Natural killer cell (primary cell): ENCODE measurements at regions not wholly inside any gene's neighbourhood (a gene's known extent, or its start where the extent isn't known, plus 50 kb on each side); places are given as distances from the start of the nearest gene placed in this dataset.

Experiments
- ATAC-seq, 3 donors: fragments of 150-1000 bp in 2 of 3; fragments of 200-7000 bp in 1 of 3; cut with Tn5 transposase; 1 replicate in 1 of 3; 2 replicates in 2 of 3; pipeline ENCODE4 v1.10.0; 2021; ENCODE audit warnings: mild to moderate bottlenecking in 2 of 3, moderate library complexity in 2 of 3
- DNase-seq, 2 donors: peaks; one replicate each; pipeline versions ENCODE4 v3.0.0 to v3.0.0-alpha.2; 2013 to 2021; ENCODE audit warnings: mixed read lengths in 1 of 2
- H3K27ac ChIP-seq: one replicate; pipeline ENCODE4 v1.5.1; 2013; ENCODE audit warnings: mild to moderate bottlenecking, low read length
- H3K27me3 ChIP-seq: one replicate; pipeline ENCODE4 v1.6.1; 2013; ENCODE audit warnings: low read length; ENCODE audit not compliant: control insufficient read depth, insufficient read depth
- H3K36me3 ChIP-seq: one replicate; pipeline ENCODE4 v1.6.1; 2013; ENCODE audit warnings: low read length; ENCODE audit not compliant: control insufficient read depth, insufficient read depth
- H3K4me1 ChIP-seq: one replicate; pipeline ENCODE4 v1.6.1; 2013; ENCODE audit warnings: low read length; ENCODE audit not compliant: control insufficient read depth, insufficient read depth
- H3K4me3 ChIP-seq: one replicate; pipeline ENCODE4 v1.5.1; 2013; ENCODE audit warnings: low read length
- H3K9me3 ChIP-seq: one replicate; pipeline ENCODE4 v1.6.1; 2013; ENCODE audit warnings: low read length; ENCODE audit not compliant: control insufficient read depth, insufficient read depth
- H3K27ac Mint-ChIP-seq, 2 donors: one replicate each; pipeline ENCODE4 v1.8.0; 2022; ENCODE audit warnings: mild to moderate bottlenecking in 2 of 2, mixed read lengths in 2 of 2, moderate library complexity in 1 of 2
- H3K27me3 Mint-ChIP-seq, 2 donors: one replicate each; pipeline ENCODE4 v1.8.0; 2022; ENCODE audit warnings: low read depth in 2 of 2, mixed read lengths in 2 of 2
- H3K36me3 Mint-ChIP-seq: one replicate; pipeline ENCODE4 v1.8.0; 2022; ENCODE audit warnings: mixed read lengths
- H3K4me1 Mint-ChIP-seq, 2 donors: one replicate each; pipeline ENCODE4 v1.8.0; 2022; ENCODE audit warnings: mixed read lengths in 2 of 2
- H3K4me3 Mint-ChIP-seq: one replicate; pipeline ENCODE4 v1.8.0; 2022; ENCODE audit warnings: mild to moderate bottlenecking, moderate library complexity, mixed read lengths
- H3K9me3 Mint-ChIP-seq, 2 donors: one replicate each; pipeline ENCODE4 v1.8.0; 2022; ENCODE audit warnings: mixed read lengths in 2 of 2
- WGBS: methylation state at CpG from one replicate; pipeline ENCODE4 v1.1.7; 2013; ENCODE audit warnings: missing lambda C conversion rate; ENCODE audit not compliant: insufficient coverage; 5-methylcytosine and 5-hydroxymethylcytosine counted together
- intact Hi-C: fragments of 100-400 bp; cut with micrococcal nuclease; formaldehyde crosslinking; loops from one replicate; pipeline ENCODE4 v1.14.2; 2022
- TF ChIP-seq, protein P1 (sequence below): fragments of 200-600 bp; IDR thresholded peaks from one replicate; pipeline ENCODE4 v1.8.0; 2022; ENCODE audit warnings: antibody characterized with exemption

- H3K9me3 Mint-ChIP-seq = peaks cover 24 to 26% of the 10 kb centered on the region in 2 donors
- ATAC-seq = no peak
- H3K27ac Mint-ChIP-seq = no peak overlapping the region
- TF ChIP-seq, protein P1, sequence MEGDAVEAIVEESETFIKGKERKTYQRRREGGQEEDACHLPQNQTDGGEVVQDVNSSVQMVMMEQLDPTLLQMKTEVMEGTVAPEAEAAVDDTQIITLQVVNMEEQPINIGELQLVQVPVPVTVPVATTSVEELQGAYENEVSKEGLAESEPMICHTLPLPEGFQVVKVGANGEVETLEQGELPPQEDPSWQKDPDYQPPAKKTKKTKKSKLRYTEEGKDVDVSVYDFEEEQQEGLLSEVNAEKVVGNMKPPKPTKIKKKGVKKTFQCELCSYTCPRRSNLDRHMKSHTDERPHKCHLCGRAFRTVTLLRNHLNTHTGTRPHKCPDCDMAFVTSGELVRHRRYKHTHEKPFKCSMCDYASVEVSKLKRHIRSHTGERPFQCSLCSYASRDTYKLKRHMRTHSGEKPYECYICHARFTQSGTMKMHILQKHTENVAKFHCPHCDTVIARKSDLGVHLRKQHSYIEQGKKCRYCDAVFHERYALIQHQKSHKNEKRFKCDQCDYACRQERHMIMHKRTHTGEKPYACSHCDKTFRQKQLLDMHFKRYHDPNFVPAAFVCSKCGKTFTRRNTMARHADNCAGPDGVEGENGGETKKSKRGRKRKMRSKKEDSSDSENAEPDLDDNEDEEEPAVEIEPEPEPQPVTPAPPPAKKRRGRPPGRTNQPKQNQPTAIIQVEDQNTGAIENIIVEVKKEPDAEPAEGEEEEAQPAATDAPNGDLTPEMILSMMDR = no peak
- no peaks in the 10 kb centered on the region for H3K4me1 Mint-ChIP-seq
- 73% methylated on average over 2 of the region's 4 CpGs for WGBS
- no peak overlapping the region for H3K4me3 ChIP-seq
- no peaks in the 10 kb centered on the region for H3K27me3 ChIP-seq
- peaks cover 13% of the 10 kb centered on the region for H3K36me3 Mint-ChIP-seq
- no peaks in the 10 kb centered on the region for H3K27me3 Mint-ChIP-seq
- peaks cover 3% of the 10 kb centered on the region for H3K9me3 ChIP-seq
- H3K4me3 Mint-ChIP-seq = no peak overlapping the region
- H3K27ac ChIP-seq = no peak overlapping the region
- intact Hi-C loops = no loop called here
- H3K4me1 ChIP-seq = no peaks in the 10 kb centered on the region
- no peak for DNase-seq
- H3K36me3 ChIP-seq = no peaks in the 10 kb centered on the region
Measured at GRCh38 chr3:80142714-80143113, 374.9 kb upstream of the ROBO1 start.

DNA sequence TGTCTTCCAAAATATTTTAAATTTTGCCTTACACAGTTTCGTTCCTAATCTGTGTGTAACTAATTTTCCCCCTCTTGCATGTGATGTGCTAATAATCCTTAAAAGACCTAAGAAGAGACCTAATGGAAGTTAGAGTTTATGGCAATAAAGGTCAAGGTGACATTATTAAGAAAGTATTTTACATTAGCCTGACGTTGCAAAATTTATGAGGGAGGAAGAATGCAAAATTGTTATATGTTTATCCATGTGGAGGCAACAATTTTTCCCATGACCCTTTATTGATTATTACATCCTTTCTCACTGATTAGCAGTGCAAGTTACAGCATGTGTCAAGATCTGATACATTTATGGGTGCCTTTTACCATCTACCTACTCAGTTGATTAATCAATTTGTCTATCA is 373.8 kb upstream of the ROBO1 start:
- no peak for DNase-seq
- Mint-ChIP-seq H3K4me3 (no peak overlapping the region), H3K9me3 (peaks cover 31 to 33% of the 10 kb centered on the region in 2 donors), H3K27me3 (no peaks in the 10 kb centered on the region), H3K27ac (no peak overlapping the region), H3K36me3 (peaks cover 12% of the 10 kb centered on the region), H3K4me1 (no peaks in the 10 kb centered on the region)
- ATAC-seq = no peak
- TF ChIP-seq, protein P1 = no peak
- Histone ChIP-seq H3K27me3 (no peaks in the 10 kb centered on the region), H3K27ac (no peak overlapping the region), H3K4me1 (no peaks in the 10 kb centered on the region), H3K9me3 (peaks cover 3% of the 10 kb centered on the region), H3K4me3 (no peak overlapping the region), H3K36me3 (no peaks in the 10 kb centered on the region)
- intact Hi-C loops = no loop called here
- no CpG with 5 or more reads among the region's 2 CpGs for WGBS

- Histone ChIP-seq H3K27ac (no peak overlapping the region), H3K4me3 (no peak overlapping the region), H3K27me3 (no peaks in the 10 kb centered on the region), H3K36me3 (no peaks in the 10 kb centered on the region), H3K4me1 (no peaks in the 10 kb centered on the region), H3K9me3 (no peaks in the 10 kb centered on the region)
- intact Hi-C loops = no loop called here
- ATAC-seq (no peak), DNase-seq (no peak)
- H3K4me3 Mint-ChIP-seq = no peak overlapping the region
- no peaks in the 10 kb centered on the region for H3K4me1 Mint-ChIP-seq
- TF ChIP-seq, protein P1 = no peak
- 80% methylated on average over 2 of the region's 3 CpGs for WGBS
- H3K27ac Mint-ChIP-seq = no peak overlapping the region
- no peaks in the 10 kb centered on the region for H3K27me3 Mint-ChIP-seq
- peaks cover 15 to 21% of the 10 kb centered on the region in 2 donors for H3K9me3 Mint-ChIP-seq
- H3K36me3 Mint-ChIP-seq = peaks cover 11% of the 10 kb centered on the region
Measured at GRCh38 chr3:80116281-80116680, 348.5 kb upstream of the ROBO1 start.

GRCh38 chr3:80114694-80115093 is 346.9 kb upstream of the ROBO1 start:
- ATAC-seq (no peak), DNase-seq (no peak)
- Mint-ChIP-seq H3K27me3 (no peaks in the 10 kb centered on the region), H3K36me3 (peaks cover 11% of the 10 kb centered on the region), H3K4me3 (no peak overlapping the region), H3K27ac (no peak overlapping the region), H3K4me1 (no peaks in the 10 kb centered on the region), H3K9me3 (peaks cover 13 to 27% of the 10 kb centered on the region in 2 donors)
- intact Hi-C loops = no loop called here
- no peak overlapping the region for H3K4me3 ChIP-seq
- no peaks in the 10 kb centered on the region for H3K9me3 ChIP-seq
- no peaks in the 10 kb centered on the region for H3K4me1 ChIP-seq
- no CpG with 5 or more reads among the region's 1 CpG for WGBS
- H3K27ac ChIP-seq = no peak overlapping the region
- H3K27me3 ChIP-seq = no peaks in the 10 kb centered on the region
- TF ChIP-seq, protein P1 = no peak
- no peaks in the 10 kb centered on the region for H3K36me3 ChIP-seq
